Smooth muscle cell (in vitro differentiated cells): ENCODE measurements at regions not wholly inside any gene's neighbourhood (a gene's known extent, or its start where the extent isn't known, plus 50 kb on each side); places are given as distances from the start of the nearest gene placed in this dataset.

Experiments used
- DNase-seq: peaks from one replicate; lab custom pipeline; 2025; ENCODE audit not compliant: unreplicated experiment; lab: John Stamatoyannopoulos, UW
- H2AFZ ChIP-seq: fragments of 200-600 bp; sonication (generic); 2 replicates; pipeline ENCODE4 v1.6.0; 2016; ENCODE audit warnings: antibody characterized with exemption, low read depth, mild to moderate bottlenecking
- H3F3A ChIP-seq: fragments of 200-600 bp; sonication (generic); 2 replicates; pipeline ENCODE4 v1.6.0; 2017; ENCODE audit warnings: antibody characterized with exemption, low read depth
- H3K27ac ChIP-seq: fragments of 200-600 bp; sonication (generic); 2 replicates; pipeline ENCODE4 v1.5.1; 2016; ENCODE audit warnings: low read depth, mild to moderate bottlenecking
- H3K27me3 ChIP-seq: fragments of 200-600 bp; sonication (generic); 2 replicates; pipeline ENCODE4 v1.6.1; 2016; ENCODE audit warnings: low read depth, mild to moderate bottlenecking
- H3K36me3 ChIP-seq: fragments of 200-600 bp; sonication (generic); 2 replicates; pipeline ENCODE4 v1.5.1; 2016; ENCODE audit warnings: low read depth
- H3K4me1 ChIP-seq: fragments of 200-600 bp; sonication (generic); 2 replicates; pipeline ENCODE4 v1.5.1; 2016; ENCODE audit warnings: low read depth
- H3K4me2 ChIP-seq: fragments of 200-600 bp; sonication (generic); 2 replicates; pipeline ENCODE4 v1.6.0; 2016; ENCODE audit warnings: mild to moderate bottlenecking
- H3K4me3 ChIP-seq: fragments of 200-600 bp; sonication (generic); 2 replicates; pipeline ENCODE4 v1.5.1; 2016; ENCODE audit warnings: mild to moderate bottlenecking
- H3K79me2 ChIP-seq: fragments of 200-600 bp; sonication (generic); 2 replicates; pipeline ENCODE4 v1.6.0; 2016; ENCODE audit warnings: low read depth, mild to moderate bottlenecking
- H3K9ac ChIP-seq: fragments of 200-600 bp; sonication (generic); 2 replicates; pipeline ENCODE4 v1.6.0; 2016; ENCODE audit warnings: low read depth
- H3K9me3 ChIP-seq: fragments of 200-600 bp; sonication (generic); replicated peaks from 2 replicates; pipeline ENCODE4 v1.5.1; 2016; ENCODE audit warnings: low read depth
- H4K20me1 ChIP-seq: fragments of 200-600 bp; sonication (generic); 2 replicates; pipeline ENCODE4 v1.6.0; 2016; ENCODE audit warnings: low read depth
- CTCF ChIP-seq: fragments of 200-600 bp; sonication (generic); IDR thresholded peaks from 2 replicates; pipeline ENCODE4 v1.5.1; 2017; ENCODE audit warnings: borderline replicate concordance, mild to moderate bottlenecking, antibody characterized with exemption; ENCODE audit not compliant: insufficient read depth, poor library complexity, severe bottlenecking
- WGBS: methylation state at CpG from one replicate; pipeline ENCODE4 v1.1.7; 2016; ENCODE audit warnings: low lambda C conversion rate; 5-methylcytosine and 5-hydroxymethylcytosine counted together

- DNase-seq: no peak
- peaks cover 4% of the 10 kb centered on the region for H3K4me1 ChIP-seq
- no peaks in the 10 kb centered on the region for H3K36me3 ChIP-seq
- no peaks in the 10 kb centered on the region for H3K79me2 ChIP-seq
- peak overlapping the region; percentile 30 for H2AFZ ChIP-seq
- no peak overlapping the region for H3K9ac ChIP-seq
- no peaks in the 10 kb centered on the region for H3F3A ChIP-seq
- TF ChIP-seq CTCF: no peak
- no peaks in the 10 kb centered on the region for H3K27me3 ChIP-seq
- H3K27ac ChIP-seq: peak overlapping the region; percentile 82
- H3K9me3 ChIP-seq: no peaks in the 10 kb centered on the region
- H4K20me1 ChIP-seq: no peaks in the 10 kb centered on the region
- H3K4me2 ChIP-seq: peak overlapping the region; percentile 76
- 79% methylated on average over 3 of the region's 3 CpGs for WGBS
- H3K4me3 ChIP-seq: no peak overlapping the region
Measured at GRCh38 chr6:148240861-148241477, 101.7 kb upstream of the SASH1 start.

GRCh38 chr6:148242180-148242579 lies 100.5 kb upstream of the SASH1 start:
- no peak overlapping the region for H3K27ac ChIP-seq
- H3K27me3 ChIP-seq: no peaks in the 10 kb centered on the region
- no peaks in the 10 kb centered on the region for H3K79me2 ChIP-seq
- TF ChIP-seq CTCF: no peak
- no peak overlapping the region for H3K9ac ChIP-seq
- WGBS: 92% methylated on average over 4 of the region's 4 CpGs
- no peaks in the 10 kb centered on the region for H3F3A ChIP-seq
- H2AFZ ChIP-seq: no peak overlapping the region
- H3K4me1 ChIP-seq: peaks cover 4% of the 10 kb centered on the region
- H3K9me3 ChIP-seq: no peaks in the 10 kb centered on the region
- no peak overlapping the region for H3K4me3 ChIP-seq
- no peak for DNase-seq
- H3K4me2 ChIP-seq: no peak overlapping the region
- H3K36me3 ChIP-seq: no peaks in the 10 kb centered on the region
- H4K20me1 ChIP-seq: no peaks in the 10 kb centered on the region

GRCh38 chr6:148244217-148244935 lies 98.3 kb upstream of the SASH1 start:
- no peak overlapping the region for H2AFZ ChIP-seq
- DNase-seq: no peak

More at GRCh38 chr6:148244217-148244935, 98.3 kb upstream of the SASH1 start:
- Histone ChIP-seq H3K4me2 (no peak overlapping the region), H3F3A (no peaks in the 10 kb centered on the region), H3K9me3 (no peaks in the 10 kb centered on the region), H4K20me1 (no peaks in the 10 kb centered on the region), H3K79me2 (no peaks in the 10 kb centered on the region), H3K36me3 (no peaks in the 10 kb centered on the region), H3K27ac (no peak overlapping the region), H3K27me3 (no peaks in the 10 kb centered on the region), H3K4me1 (peaks cover 4% of the 10 kb centered on the region), H3K9ac (no peak overlapping the region), H3K4me3 (no peak overlapping the region)
- TF ChIP-seq CTCF: no peak
- 81% methylated on average over 10 of the region's 10 CpGs for WGBS
